ENCODE measurements at regions not wholly inside any gene's neighbourhood (a gene's known extent, or its start where the extent isn't known, plus 50 kb on each side); places are given as distances from the start of the nearest gene placed in this dataset.

DNA sequence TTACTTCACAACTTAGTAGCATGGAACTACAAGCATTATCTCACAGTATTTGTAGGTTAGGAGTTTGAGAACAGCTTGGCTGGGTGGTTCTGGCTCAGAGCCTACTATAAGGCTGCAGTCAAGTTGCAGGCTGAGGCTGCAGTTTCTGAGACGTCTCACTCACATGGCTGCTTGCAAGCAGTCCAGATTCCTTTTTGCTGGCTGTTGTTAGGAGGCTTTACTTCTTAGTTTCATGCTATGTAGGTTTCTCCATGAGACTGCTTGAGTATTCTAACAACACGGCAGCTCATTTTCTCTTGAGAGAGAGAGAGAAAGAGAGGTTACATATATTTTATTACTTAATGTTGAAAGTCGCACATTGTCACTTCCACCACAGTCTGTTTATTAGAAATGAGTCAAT lies 1073.9 kb downstream of the NXPH1 start:
- Histone ChIP-seq H2BK15ac (ENCODE audit: low read depth, low read length) (no peak overlapping the region), H2AFZ (replicated peaks; ENCODE audit: low read length, poor library complexity) (no peak overlapping the region), H2BK5ac (ENCODE audit: low read depth, low read length, poor library complexity, severe bottlenecking) (no peak overlapping the region), H3K27me3 (ENCODE audit: control insufficient read depth, insufficient read depth, low read length) (no peaks in the 10 kb centered on the region), H3K18ac (ENCODE audit: low read depth, low read length) (no peak overlapping the region), H3K4me2 (ENCODE audit: low read depth, low read length) (no peak overlapping the region), H2BK120ac (ENCODE audit: low read depth, low read length) (no peak overlapping the region), H4K20me1 (ENCODE audit: insufficient read depth, low read length) (no peaks in the 10 kb centered on the region), H3K9me1 (ENCODE audit: insufficient read depth, low read length) (no peaks in the 10 kb centered on the region), H2BK20ac (ENCODE audit: low read depth, low read length) (no peak overlapping the region), H4K8ac (ENCODE audit: low read depth in 2 of 2, low read length in 2 of 2) (no peak overlapping the region), H3K9ac (ENCODE audit: low read depth, low read length) (no peak overlapping the region), H3K14ac (replicated peaks; ENCODE audit: low read depth, low read length) (no peak overlapping the region), H3K4me3 (ENCODE audit: insufficient read depth, low read depth, low read length) (no peak overlapping the region), H4K91ac (ENCODE audit: insufficient read depth, low read depth, low read length) (no peak overlapping the region), H2AK5ac (ENCODE audit: low read depth, low read length) (no peak overlapping the region), H3K27ac (ENCODE audit: insufficient read depth, low read length) (no peak overlapping the region), H3K79me1 (ENCODE audit: low read depth in 1 of 2, low read length in 2 of 2) (no peaks in the 10 kb centered on the region), H3K56ac (ENCODE audit: extremely low read depth, insufficient read depth, low read length) (no peak overlapping the region), H3K36me3 (ENCODE audit: control insufficient read depth, insufficient read depth, low read length) (no peaks in the 10 kb centered on the region), H3K23ac (ENCODE audit: low read depth, low read length) (no peak overlapping the region), H4K5ac (ENCODE audit: low read depth, low read length) (no peak overlapping the region), H3K4me1 (ENCODE audit: control insufficient read depth, insufficient read depth, low read length) (no peaks in the 10 kb centered on the region), H2AK9ac (replicated peaks; ENCODE audit: low read depth, low read length, poor library complexity) (no peak overlapping the region), H3K9me3 (ENCODE audit: control insufficient read depth, insufficient read depth, low read length) (0 out of 2 replicates have a peak, but pooled peaks cover 4% of the 10 kb centered on the region), H3K4ac (ENCODE audit: low read depth, low read length) (no peak overlapping the region)
- WGBS, 2 experiments (ENCODE audit: extremely low coverage in 2 of 2, insufficient read length in 1 of 2) = no CpG with 5 or more reads among the region's 3 CpGs
- ChIA-PET CTCF (no interaction called here), POLR2A (ENCODE audit: unreplicated experiment) (no interaction called here)
- TF ChIP-seq CEBPB (IDR thresholded peaks at IDR 0.05; ENCODE audit: low read depth, low read length) (no peak), MAZ (IDR thresholded peaks at IDR 0.05; ENCODE audit: borderline replicate concordance, low read depth, low read length) (no peak), CHD1 (IDR thresholded peaks at IDR 0.05; ENCODE audit: low read depth, low read length) (no peak), CTCF (conservative IDR thresholded peaks at IDR 0.05; ENCODE audit: low read depth, low read length) (no peak), RAD21 (IDR thresholded peaks at IDR 0.05; ENCODE audit: low read length) (no peak), FOS (IDR thresholded peaks at IDR 0.05; ENCODE audit: low read depth, low read length) (no peak), SMC3 (IDR thresholded peaks at IDR 0.05; ENCODE audit: low read depth, low read length) (no peak), RCOR1 (IDR thresholded peaks at IDR 0.05; ENCODE audit: insufficient replicate concordance, low read length) (no peak)
- intact Hi-C loops (cut with micrococcal nuclease) = no loop called here
- in situ Hi-C loops (cut with MboI; ENCODE audit: low sequenced_read_pairs) = no loop called here
- DNase-seq = no peak
- dilution Hi-C loops (cut with HindIII; ENCODE audit: low sequenced_read_pairs, unreplicated experiment) = no loop called here
- no peak for ATAC-seq (ENCODE audit: low read depth)
- no TSS peak for BruUV-seq (replicated peaks)

All from IMR-90 (cell line).